PFSK-1 (cell line): ENCODE measurements at regions not wholly inside any gene's neighbourhood (a gene's known extent, or its start where the extent isn't known, plus 50 kb on each side); places are given as distances from the start of the nearest gene placed in this dataset.

ENCODE experiments used
- FOXP2 ChIP-seq: optimal IDR thresholded peaks from 2 replicates; pipeline ENCODE3; 2011; ENCODE audit warnings: borderline replicate concordance, control low read depth, inconsistent platforms; ENCODE audit not compliant: insufficient read depth; ENCODE audit errors: extremely low read length, extremely low read depth
- POLR2AphosphoS5 ChIP-seq: IDR thresholded peaks from 2 replicates; pipeline ENCODE4 v1.6.1; 2012; ENCODE audit warnings: low read depth, mild to moderate bottlenecking, control low read depth, low read length, moderate library complexity
- TAF1 ChIP-seq: IDR thresholded peaks from 2 replicates; pipeline ENCODE4 v1.6.1; 2012; ENCODE audit warnings: low read length, control low read depth, borderline replicate concordance; ENCODE audit not compliant: insufficient read depth
- TF ChIP-seq, protein P1 (sequence below), 2 experiments: IDR thresholded peaks; 2 replicates each; pipeline versions ENCODE4 v1.6.1 to v1.8.0; 2011 to 2012; ENCODE audit warnings: low read depth in 2 of 2, low read length in 2 of 2, control low read depth in 1 of 2, inconsistent platforms in 1 of 2, mild to moderate bottlenecking in 1 of 2, moderate library complexity in 1 of 2; ENCODE audit not compliant: insufficient read depth in 1 of 2

DNA sequence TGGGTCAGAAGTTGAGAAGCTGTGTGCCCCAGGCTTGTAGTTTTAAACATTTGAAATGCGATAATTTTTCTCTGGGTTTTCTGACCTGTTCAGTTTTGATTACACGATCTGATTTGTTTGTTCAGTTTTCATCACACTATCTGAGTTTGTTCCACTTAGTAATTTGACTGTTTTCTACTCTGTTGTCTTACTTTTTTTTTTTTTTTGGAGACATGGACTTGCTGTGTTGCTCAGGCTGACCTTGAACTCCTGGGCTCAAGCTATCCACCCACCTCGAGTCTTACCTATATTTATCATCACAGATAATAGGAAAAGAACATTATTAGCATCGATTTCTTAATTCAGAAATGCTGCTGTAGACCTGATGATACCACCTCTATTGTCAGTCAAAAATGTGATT is 379.1 kb downstream of the UTRN start:
- TF ChIP-seq TAF1 (no peak), POLR2AphosphoS5 (no peak), FOXP2 (no peak)
- TF ChIP-seq, protein P1, sequence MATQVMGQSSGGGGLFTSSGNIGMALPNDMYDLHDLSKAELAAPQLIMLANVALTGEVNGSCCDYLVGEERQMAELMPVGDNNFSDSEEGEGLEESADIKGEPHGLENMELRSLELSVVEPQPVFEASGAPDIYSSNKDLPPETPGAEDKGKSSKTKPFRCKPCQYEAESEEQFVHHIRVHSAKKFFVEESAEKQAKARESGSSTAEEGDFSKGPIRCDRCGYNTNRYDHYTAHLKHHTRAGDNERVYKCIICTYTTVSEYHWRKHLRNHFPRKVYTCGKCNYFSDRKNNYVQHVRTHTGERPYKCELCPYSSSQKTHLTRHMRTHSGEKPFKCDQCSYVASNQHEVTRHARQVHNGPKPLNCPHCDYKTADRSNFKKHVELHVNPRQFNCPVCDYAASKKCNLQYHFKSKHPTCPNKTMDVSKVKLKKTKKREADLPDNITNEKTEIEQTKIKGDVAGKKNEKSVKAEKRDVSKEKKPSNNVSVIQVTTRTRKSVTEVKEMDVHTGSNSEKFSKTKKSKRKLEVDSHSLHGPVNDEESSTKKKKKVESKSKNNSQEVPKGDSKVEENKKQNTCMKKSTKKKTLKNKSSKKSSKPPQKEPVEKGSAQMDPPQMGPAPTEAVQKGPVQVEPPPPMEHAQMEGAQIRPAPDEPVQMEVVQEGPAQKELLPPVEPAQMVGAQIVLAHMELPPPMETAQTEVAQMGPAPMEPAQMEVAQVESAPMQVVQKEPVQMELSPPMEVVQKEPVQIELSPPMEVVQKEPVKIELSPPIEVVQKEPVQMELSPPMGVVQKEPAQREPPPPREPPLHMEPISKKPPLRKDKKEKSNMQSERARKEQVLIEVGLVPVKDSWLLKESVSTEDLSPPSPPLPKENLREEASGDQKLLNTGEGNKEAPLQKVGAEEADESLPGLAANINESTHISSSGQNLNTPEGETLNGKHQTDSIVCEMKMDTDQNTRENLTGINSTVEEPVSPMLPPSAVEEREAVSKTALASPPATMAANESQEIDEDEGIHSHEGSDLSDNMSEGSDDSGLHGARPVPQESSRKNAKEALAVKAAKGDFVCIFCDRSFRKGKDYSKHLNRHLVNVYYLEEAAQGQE (IDR thresholded peaks at IDR 0.05; ENCODE audit: insufficient read depth in 1 of 2, low read depth in 2 of 2, low read length in 2 of 2) = no peak
